T-helper 2 cell treated with Interferon-gamma antibody and Interleukin-4, amounts not matched to agents 100 ng/mL and 5 ng/mL, for 36 hours (primary cell): ENCODE measurements at regions not wholly inside any gene's neighbourhood (a gene's known extent, or its start where the extent isn't known, plus 50 kb on each side); places are given as distances from the start of the nearest gene placed in this dataset.

ENCODE experiments used
- intact Hi-C: fragments of 100-400 bp; cut with micrococcal nuclease; formaldehyde crosslinking; loops from one replicate; pipeline ENCODE4 v1.15.1; 2023

DNA sequence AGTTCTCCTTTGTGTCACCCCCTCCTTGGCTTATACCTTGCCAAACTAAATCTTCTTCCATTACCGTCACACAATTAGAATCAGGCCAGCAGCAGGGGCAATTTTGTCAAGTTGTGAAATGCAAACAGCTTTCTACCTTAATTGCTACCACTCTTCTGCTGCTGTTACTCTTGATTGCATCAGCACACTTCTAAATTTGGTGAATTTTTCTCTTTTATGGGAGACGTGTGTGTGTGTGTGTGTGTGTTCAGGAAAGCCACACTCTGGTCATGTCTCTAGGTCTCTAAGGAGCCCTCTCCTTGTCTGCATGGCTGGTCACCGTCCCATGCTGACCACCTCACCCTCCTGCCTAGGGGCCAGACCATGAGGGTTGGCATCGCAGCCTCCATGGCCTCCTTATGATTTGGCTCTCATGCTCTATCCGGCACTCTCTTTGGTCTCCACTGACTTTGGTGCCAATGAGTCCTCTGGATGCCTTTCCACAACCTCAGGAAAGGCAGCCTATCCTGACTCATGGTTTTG lies 87.7 kb downstream of the GATA6 start:
- intact Hi-C loops = no loop called here

DNA sequence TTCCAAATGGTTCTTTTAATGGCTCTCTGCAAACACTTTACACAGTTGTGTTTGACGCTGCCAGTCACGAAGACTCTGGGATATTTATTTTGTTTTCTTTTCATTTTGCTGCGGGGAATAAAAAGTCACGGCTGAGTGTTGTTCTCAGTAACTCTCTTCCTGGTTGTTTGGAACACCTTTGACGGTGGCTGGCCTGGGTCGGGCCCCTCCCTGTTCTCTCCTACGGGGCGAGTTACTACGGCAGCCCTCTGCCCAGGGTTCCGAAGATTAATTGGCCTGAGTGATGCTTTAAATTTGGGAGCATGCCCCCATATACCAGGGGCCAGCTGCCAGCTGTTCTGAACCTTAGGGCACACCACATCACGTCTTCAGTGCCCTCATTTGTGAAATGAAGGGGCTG lies 84.7 kb downstream of the GATA6 start:
- intact Hi-C loops = no loop called here

- intact Hi-C loops = no loop called here
Measured at GRCh38 chr18:22253676-22254075, 84.3 kb downstream of the GATA6 start.

- intact Hi-C loops = no loop called here
Measured at GRCh38 chr18:22253156-22253555, 83.8 kb downstream of the GATA6 start.
